Adrenal gland (tissue), 9 donors: ENCODE measurements at regions not wholly inside any gene's neighbourhood (a gene's known extent, or its start where the extent isn't known, plus 50 kb on each side); places are given as distances from the start of the nearest gene placed in this dataset.
"Not testable (repeated sequence)": the region's sequence is repeated elsewhere in the genome, so short reads cannot be mapped to it uniquely, and the experiment has no call there.

Source experiments
- DNase-seq, 7 donors: peaks; one replicate each; pipeline ENCODE4 v3.0.0-alpha.2; 2019 to 2020
- H3K27ac ChIP-seq, 5 donors: fragments of 200-600 bp; sonication (generic) in 4 of 5; 1 replicate in 3 of 5; 2 replicates in 2 of 5; pipeline versions ENCODE4 v1.5.1 to v1.8.0; 2016 to 2020; ENCODE audit warnings: mild to moderate bottlenecking in 1 of 5
- H3K27me3 ChIP-seq: fragments of 200-600 bp; 2 replicates; pipeline ENCODE4 v1.8.0; 2021
- H3K36me3 ChIP-seq, 2 donors: fragments of 200-600 bp; replicated peaks in 1 of 2; 1 replicate in 1 of 2; 2 replicates in 1 of 2; pipeline versions ENCODE4 v1.5.1 to v1.8.0; 2018 to 2022
- H3K4me1 ChIP-seq, 2 donors: fragments of 200-600 bp; replicated peaks in 1 of 2; 1 replicate in 1 of 2; 2 replicates in 1 of 2; pipeline versions ENCODE4 v1.5.1 to v1.8.0; 2018 to 2021
- H3K4me3 ChIP-seq, 4 donors: fragments of 200-600 bp; sonication (generic) in 3 of 4; one replicate each; pipeline ENCODE4 v1.5.1; 2016 to 2018
- H3K9me3 ChIP-seq, 3 donors: fragments of 200-600 bp; sonication (generic) in 1 of 3; replicated peaks in 1 of 3; 1 replicate in 2 of 3; 2 replicates in 1 of 3; pipeline versions ENCODE4 v1.5.1 to v1.8.0; 2016 to 2021
- POLR2A ChIP-seq, 2 donors: fragments of 450-650 bp; IDR thresholded peaks; one replicate each; pipeline ENCODE4 v1.6.1; 2017; ENCODE audit warnings: antibody characterized with exemption in 2 of 2, mild to moderate bottlenecking in 2 of 2, moderate library complexity in 1 of 2
- WGBS, 4 donors: extraction: QIAGEN DNeasy Blood & Tissue Kit in 2 of 4; methylation state at CpG; one replicate each; pipeline versions ENCODE4 v1.1.5 to v1.1.7; 2013 to 2017; 5-methylcytosine and 5-hydroxymethylcytosine counted together
- intact Hi-C, 2 donors: fragments of 100-400 bp; cut with DNase I; formaldehyde crosslinking; loops; one replicate each; pipeline versions ENCODE4 v1.14.1 to v1.15.0; 2022 to 2023
- TF ChIP-seq, protein P1 (sequence below), 6 experiments: fragments of 450-650 bp in 4 of 6; fragments of 200-600 bp in 2 of 6; sonication (generic) in 1 of 6; IDR thresholded peaks; 1 replicate in 5 of 6; 2 replicates in 1 of 6; pipeline versions ENCODE4 v1.5.1 to v1.8.0; 2016 to 2021; ENCODE audit warnings: antibody characterized with exemption in 6 of 6, mild to moderate bottlenecking in 2 of 6, moderate library complexity in 1 of 6
- donor health status: healthy with polysubstance abuse.
- donor health status: Bipolar disorder and iron deficiency.
- donor health status: DM: yes; HTN: yes; CAD: no.
- donor health status: DM: no; HTN: no; CAD: no.
- donor health status: DM: no; HTN: no; CAD: no.

DNA sequence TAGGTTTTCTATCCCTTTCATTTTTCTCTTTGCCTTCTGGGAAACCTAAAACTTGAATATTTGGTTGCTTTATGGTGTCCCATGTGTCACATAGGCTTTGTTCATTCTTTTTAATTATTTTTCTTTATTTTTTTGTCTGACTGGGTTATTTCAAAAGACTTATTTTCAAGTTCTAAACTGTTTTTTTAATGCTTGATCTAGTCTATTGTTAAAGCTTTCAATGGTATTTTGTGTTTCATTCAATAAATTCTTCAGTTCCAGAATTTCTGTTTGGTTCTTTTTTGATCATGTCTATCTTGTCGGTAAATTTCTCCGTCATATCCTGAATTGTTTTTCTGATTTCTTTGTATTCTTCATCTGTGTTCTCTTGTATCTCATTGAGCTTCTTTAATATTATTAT lies 86.8 kb downstream of the NPS start:
- H3K9me3 ChIP-seq = peaks cover 0 to 15% (median 7%) of the 10 kb centered on the region in 3 donors
- no peak overlapping the region for H3K4me3 ChIP-seq
- intact Hi-C loops = no loop called here
- 90 to 99% (median 96%) methylated on average over 2 of the region's 2 CpGs for WGBS, 4 donors
- no peak for TF ChIP-seq POLR2A (IDR thresholded peaks at IDR 0.05)
- no peaks in the 10 kb centered on the region for H3K4me1 ChIP-seq
- H3K27me3 ChIP-seq = no peaks in the 10 kb centered on the region
- H3K27ac ChIP-seq = no peak overlapping the region
- no peaks in the 10 kb centered on the region for H3K36me3 ChIP-seq
- no peak for DNase-seq

DNA sequence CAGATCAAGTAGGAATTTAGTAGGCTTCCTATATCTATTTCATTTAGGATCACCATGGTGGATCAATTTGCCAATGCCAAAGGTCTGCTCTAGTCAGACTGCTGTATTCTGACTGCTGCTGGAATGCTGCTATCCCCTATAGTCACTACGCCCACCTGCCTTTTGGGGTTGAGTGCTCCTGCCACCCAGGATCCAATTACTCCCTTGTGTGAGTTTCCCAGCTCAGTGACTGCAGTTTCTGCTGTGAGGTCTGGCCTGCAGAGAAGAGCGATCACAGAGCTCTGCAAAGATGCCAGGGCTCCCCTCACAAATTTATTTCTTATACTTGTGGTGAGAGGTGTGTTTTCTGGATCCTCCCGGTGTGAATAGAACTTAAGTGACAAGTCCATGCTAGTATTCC lies 88.1 kb upstream of the FOXI2 start:
- WGBS, 4 donors = 58 to 83% (median 80%) methylated on average over 3 of the region's 3 CpGs
- DNase-seq = no peak
- Histone ChIP-seq H3K4me1 (no peaks in the 10 kb centered on the region), H3K36me3 (no peaks in the 10 kb centered on the region), H3K27me3 (peaks cover 4% of the 10 kb centered on the region), H3K27ac (no peak overlapping the region), H3K9me3 (no peaks in the 10 kb centered on the region), H3K4me3 (no peak overlapping the region)
- intact Hi-C loops = no loop called here
- TF ChIP-seq, protein P1, sequence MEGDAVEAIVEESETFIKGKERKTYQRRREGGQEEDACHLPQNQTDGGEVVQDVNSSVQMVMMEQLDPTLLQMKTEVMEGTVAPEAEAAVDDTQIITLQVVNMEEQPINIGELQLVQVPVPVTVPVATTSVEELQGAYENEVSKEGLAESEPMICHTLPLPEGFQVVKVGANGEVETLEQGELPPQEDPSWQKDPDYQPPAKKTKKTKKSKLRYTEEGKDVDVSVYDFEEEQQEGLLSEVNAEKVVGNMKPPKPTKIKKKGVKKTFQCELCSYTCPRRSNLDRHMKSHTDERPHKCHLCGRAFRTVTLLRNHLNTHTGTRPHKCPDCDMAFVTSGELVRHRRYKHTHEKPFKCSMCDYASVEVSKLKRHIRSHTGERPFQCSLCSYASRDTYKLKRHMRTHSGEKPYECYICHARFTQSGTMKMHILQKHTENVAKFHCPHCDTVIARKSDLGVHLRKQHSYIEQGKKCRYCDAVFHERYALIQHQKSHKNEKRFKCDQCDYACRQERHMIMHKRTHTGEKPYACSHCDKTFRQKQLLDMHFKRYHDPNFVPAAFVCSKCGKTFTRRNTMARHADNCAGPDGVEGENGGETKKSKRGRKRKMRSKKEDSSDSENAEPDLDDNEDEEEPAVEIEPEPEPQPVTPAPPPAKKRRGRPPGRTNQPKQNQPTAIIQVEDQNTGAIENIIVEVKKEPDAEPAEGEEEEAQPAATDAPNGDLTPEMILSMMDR (IDR thresholded peaks at IDR 0.05) = no peak
- no peak for TF ChIP-seq POLR2A (IDR thresholded peaks at IDR 0.05)

DNA sequence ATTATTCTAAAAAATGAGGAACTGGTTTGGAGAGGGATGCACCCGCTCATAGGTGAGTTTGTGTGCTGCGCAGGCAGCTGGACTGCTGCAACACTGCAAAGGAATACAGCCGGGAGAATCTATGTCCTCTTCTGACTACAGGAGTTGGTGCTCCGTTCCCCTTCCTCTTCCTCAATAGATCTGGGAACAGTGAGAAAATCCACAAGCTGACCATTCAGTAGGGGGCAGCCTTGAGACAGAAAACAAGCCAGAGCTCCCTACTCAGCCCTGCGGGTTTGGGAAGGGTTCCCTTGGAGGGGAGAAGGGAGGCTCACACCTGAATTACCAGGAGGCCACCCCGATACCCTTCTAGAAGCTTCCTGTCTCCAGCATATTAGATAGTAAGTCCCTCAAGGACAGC lies 87.3 kb upstream of the FOXI2 start:
- intact Hi-C loops = no loop called here
- 47 to 56% (median 52%) methylated on average over 5 to 6 of the region's 6 CpGs for WGBS, 4 donors
- H3K4me3 ChIP-seq = no peak overlapping the region
- no peaks in the 10 kb centered on the region for H3K36me3 ChIP-seq
- TF ChIP-seq POLR2A (IDR thresholded peaks at IDR 0.05) = no peak
- TF ChIP-seq, protein P1 (IDR thresholded peaks at IDR 0.05) = no peak
- no peak for DNase-seq
- H3K27ac ChIP-seq = no peak overlapping the region
- H3K4me1 ChIP-seq = no peaks in the 10 kb centered on the region
- H3K27me3 ChIP-seq = peaks cover 4% of the 10 kb centered on the region
- H3K9me3 ChIP-seq = no peaks in the 10 kb centered on the region

DNA sequence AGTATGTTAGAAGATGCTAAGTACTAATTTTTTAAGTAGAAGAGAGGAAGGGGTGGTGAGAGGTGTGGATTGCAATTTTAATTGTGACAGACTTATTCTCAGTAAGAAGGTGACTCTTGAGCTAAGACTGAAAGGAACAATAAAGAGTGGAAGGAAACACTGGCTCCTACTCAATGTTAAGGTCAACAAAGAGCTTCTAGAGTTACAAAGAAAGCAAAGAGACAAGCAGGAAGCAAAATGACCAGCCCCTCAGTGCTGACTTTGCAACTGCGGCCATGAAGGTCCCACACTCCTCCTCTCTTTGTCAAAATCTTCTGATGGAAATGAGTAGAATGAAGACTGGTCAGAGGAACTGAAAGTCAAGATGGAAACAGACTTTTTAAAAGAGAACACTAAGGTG lies 79.9 kb upstream of the FOXI2 start:
- Histone ChIP-seq H3K36me3 (no peaks in the 10 kb centered on the region), H3K27me3 (no peaks in the 10 kb centered on the region), H3K4me3 (no peak overlapping the region), H3K9me3 (no peaks in the 10 kb centered on the region), H3K27ac (no peak overlapping the region), H3K4me1 (no peaks in the 10 kb centered on the region)
- TF ChIP-seq POLR2A (IDR thresholded peaks at IDR 0.05) = no peak
- TF ChIP-seq, protein P1 (IDR thresholded peaks at IDR 0.05) = no peak
- intact Hi-C loops = no loop called here
- WGBS, 4 donors = 38 to 50% (median 45%) methylated on average over 1 of the region's 1 CpG
- no peak for DNase-seq

DNA sequence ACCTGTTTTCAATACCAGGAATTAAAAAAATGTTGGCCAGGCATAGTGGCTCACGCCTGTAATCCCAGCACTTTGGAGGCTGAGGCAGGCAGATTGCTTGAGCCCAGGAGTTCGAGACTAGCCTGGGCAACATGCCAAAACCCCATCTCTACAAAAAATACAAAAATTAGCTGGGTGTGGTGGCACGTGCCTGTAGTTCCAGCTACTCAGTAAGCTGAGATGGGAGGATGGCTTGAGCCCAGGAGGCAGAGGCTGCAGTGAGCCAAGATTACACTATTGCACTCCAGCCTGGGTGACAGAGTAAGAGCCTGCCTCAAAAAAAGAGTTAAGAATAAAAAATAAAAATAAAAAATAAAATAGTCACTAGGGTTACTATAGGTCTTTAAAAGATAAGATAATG lies 60.6 kb upstream of the FOXI2 start:
- DNase-seq, H3K27me3 ChIP-seq, H3K9me3 ChIP-seq, intact Hi-C loops, H3K4me3 ChIP-seq, H3K4me1 ChIP-seq, H3K36me3 ChIP-seq, H3K27ac ChIP-seq: not testable (repeated sequence)
- 33 to 43% (median 39%) methylated on average over 3 of the region's 3 CpGs for WGBS, 4 donors
